GM18858 (cell line): ENCODE measurements at regions not wholly inside any gene's neighbourhood (a gene's known extent, or its start where the extent isn't known, plus 50 kb on each side); places are given as distances from the start of the nearest gene placed in this dataset.

Experiments used
- ATAC-seq: cut with Tn5 transposase; IDR thresholded peaks from one replicate; pipeline ENCODE4 v1.9.1; 2021; ENCODE audit not compliant: unreplicated experiment

DNA sequence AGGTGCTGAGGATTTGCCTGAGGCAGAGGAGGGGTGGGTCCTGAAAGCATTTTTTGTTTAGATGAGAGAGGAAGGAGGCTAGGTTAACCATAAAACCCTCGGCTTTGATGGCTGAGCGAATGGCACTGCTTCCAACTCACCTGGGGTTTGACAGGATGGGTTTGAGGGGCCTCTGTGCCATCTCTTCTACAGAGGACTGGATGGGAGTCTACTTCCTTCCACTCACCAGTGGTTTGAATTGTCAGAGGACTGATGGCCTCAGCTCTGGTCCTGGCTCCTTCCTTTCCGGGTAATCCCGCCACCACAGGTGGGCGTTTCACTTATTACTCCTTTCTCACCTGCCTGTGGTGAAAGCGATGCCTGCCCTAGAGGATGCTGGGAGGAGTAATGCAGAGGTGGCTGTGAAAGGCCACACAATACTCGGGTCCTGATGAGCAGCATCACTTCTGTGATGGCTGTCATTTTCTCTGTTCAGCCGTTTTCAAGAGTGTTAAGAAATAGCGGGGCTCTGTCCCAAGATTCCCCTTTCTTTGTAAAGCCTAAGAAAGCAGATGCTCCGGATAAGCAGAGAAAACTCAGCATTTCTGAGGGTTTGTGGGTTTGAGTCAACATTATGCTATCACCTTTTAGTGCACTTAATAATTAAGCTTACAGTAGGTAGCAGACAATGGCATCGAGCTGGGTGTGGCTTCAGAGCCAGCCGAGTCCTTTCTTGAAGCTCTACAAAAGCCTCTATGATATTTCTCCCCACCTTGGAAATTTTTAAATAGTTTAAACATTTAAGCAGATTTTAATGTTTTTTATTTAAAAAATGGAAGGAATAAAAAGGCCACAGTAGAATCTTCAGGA lies 220.7 kb downstream of the HLX start:
- no peak for ATAC-seq

- no peak for ATAC-seq
Observed at GRCh38 chr1:221100611-221101010, 221.4 kb downstream of the HLX start.

- no peak for ATAC-seq
Observed at GRCh38 chr1:221101807-221102605, 222.8 kb downstream of the HLX start.

DNA sequence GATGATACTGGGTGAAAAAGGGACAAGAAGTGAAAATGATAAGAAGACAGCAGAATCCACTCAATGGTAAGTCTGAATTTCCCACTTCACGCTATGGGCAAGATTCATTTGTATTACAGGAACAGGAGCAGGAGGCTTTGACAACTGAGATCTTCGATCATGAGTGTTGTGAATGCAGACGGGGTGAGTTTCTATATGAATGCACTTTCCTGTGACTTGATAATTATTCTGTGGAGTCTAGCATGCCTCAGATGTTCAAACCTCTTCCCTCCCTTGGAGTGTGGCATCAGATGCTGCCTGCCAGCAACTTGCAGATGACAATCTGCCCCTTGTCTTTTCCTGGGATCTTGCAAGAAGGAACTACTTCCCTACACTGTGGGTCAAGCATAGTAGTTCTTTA lies 225.4 kb downstream of the HLX start:
- ATAC-seq = no peak

DNA sequence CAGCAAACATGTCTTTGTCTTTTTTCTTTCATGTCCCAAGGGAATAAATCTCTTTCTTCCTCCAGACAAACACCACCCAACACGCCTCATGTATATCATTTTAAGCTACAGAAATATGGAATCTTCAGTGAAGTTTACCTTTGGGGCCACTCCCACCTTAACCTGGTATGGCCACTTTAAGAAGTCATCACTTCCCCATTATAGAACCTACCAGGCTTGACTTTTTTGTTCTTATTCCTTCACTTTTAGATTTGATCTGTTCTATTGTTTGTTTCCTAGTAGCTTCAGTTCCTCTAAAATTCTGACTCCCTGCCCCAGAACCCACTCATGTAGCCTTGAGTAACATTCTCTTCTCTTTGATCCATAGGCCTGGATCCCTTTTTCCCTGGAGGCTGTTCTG lies 226.3 kb downstream of the HLX start:
- ATAC-seq = no peak

GRCh38 chr1:221106616-221107015 lies 227.4 kb downstream of the HLX start:
- ATAC-seq = no peak

GRCh38 chr1:221109930-221110329 lies 230.7 kb downstream of the HLX start:
- ATAC-seq = no peak

DNA sequence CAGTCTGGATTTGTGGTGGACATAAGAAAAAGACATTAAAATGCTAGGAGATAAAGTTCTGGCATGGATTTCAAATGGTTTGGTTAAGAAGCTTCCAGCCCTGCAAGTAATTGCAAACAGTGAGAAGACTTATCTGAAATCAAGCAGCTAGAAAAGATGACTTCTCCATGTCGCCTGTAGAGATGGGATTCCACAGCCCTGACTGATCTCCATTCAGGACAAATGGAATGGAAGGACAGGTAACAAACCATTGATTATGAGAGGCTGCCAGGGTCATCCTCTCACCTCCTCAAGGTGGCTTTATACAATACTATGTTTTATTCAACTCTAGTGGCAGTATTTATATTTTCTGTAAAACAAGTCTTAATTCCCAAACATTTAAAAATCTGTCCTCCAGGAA lies 237.9 kb downstream of the HLX start:
- ATAC-seq = no peak

- no peak for ATAC-seq
Observed at GRCh38 chr1:221117548-221117951, 238.3 kb downstream of the HLX start.

GRCh38 chr1:221118176-221118937 lies 239.1 kb downstream of the HLX start:
- ATAC-seq = no peak

DNA sequence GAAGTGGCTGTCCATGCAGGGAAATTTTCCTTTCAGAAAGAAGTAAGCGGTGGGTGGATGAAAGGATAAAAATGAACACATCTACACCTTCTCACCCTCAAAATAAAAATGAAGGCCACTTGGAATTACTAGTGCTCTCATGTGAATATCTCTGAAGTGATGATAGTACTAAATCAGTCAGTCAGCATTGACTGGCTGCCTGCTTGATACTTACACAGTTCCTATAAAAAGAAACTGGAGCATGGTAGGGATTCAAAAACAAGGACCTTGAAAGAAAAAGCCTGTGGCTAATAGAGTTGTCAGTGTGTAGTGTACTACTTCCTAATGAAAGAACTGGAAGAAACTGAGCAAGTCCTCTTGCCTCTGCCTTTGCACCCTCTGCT lies 239.7 kb downstream of the HLX start:
- ATAC-seq = no peak

DNA sequence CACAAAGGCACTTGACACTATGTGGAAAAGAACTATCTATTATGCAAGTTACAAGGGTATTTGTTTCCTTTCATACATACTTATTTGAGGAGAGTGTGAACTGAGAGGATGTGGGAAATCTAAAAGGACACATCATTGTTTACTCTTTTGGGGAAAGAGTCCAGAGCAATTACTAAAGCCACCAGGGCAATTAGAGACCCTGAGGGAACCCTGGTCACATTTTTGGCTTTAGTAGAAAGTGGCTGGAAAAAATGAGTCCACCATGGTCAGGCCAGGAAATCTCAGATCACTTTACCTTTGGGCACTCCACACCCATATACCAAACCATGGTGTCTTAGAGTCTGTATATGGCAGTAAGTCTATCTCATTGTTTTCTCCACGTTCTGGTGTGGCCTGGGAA lies 243.3 kb downstream of the HLX start:
- ATAC-seq = no peak

DNA sequence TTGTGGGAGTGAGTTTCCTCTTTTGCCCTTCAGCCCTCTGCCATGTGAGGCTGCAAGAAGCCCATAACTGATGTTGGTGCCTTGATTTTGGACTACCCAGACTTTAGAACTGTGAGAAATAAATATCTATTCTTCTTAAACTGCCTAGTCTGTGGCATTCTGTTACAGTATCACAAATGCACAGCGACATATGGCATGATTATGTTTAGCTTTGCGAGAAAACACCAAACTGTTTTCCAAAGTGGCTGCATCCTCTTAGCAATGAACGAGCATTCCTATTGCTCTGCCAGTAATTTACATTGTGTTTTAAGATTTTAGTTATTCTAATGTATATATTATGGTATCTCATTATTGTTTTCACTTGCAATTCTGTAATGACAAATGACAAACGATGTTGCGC lies 246.7 kb downstream of the HLX start:
- no peak for ATAC-seq

GRCh38 chr1:221137666-221138065 lies 258.4 kb downstream of the HLX start:
- ATAC-seq = no peak

- ATAC-seq = no peak
Observed at GRCh38 chr1:221138516-221138915, 259.3 kb downstream of the HLX start.

GRCh38 chr1:221139991-221140390 lies 260.7 kb downstream of the HLX start:
- ATAC-seq = no peak

DNA sequence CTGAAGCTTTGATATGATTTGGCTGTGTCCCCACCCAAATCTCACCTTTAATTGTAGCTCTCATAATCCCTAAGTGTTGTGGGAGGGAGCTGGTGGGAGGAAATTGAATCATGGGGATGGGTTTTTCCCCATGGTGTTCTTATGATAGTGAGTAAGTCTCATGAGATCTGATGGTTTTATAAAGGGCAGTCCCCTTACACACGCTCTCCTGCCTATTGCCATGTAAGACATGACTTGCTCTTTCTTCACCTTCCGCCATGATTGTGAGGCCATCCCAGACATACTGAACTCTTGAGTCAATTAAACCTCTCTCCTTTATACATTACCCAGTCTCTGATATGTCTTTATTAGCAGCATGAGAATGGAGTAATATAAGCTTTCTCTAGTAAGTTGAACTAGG lies 261.9 kb downstream of the HLX start:
- ATAC-seq = no peak

GRCh38 chr1:221141606-221142285 lies 262.5 kb downstream of the HLX start:
- ATAC-seq = no peak

GRCh38 chr1:221148660-221149059 lies 269.4 kb downstream of the HLX start:
- no peak for ATAC-seq

- no peak for ATAC-seq
Observed at GRCh38 chr1:221149111-221149510, 269.9 kb downstream of the HLX start.

DNA sequence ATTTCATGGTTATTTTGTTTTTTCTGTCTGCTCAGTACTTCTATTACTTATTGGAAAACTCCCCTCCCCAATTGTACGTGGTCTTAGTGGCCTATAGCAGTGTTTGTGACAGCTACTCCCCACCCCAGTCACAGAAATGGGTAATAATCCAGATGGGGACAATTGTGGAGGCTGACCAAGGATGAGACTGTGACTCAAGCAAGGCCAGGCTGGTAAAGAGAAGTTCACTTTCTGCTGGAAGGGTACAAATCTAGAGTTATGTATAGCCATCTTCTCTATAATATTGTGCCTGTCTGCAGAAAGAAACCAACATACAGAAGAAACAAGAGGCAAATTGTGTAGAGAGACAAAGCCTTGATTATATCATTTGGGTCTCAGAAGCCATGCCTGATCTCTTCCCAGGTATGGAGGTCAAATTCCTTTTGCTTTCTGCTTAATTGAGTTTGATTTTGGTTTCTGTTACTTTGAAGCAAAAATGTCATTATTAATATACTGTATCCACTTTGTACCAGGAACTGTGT lies 270.4 kb downstream of the HLX start:
- no peak for ATAC-seq
